ENCODE measurements at regions not wholly inside any gene's neighbourhood (a gene's known extent, or its start where the extent isn't known, plus 50 kb on each side); places are given as distances from the start of the nearest gene placed in this dataset.

DNA sequence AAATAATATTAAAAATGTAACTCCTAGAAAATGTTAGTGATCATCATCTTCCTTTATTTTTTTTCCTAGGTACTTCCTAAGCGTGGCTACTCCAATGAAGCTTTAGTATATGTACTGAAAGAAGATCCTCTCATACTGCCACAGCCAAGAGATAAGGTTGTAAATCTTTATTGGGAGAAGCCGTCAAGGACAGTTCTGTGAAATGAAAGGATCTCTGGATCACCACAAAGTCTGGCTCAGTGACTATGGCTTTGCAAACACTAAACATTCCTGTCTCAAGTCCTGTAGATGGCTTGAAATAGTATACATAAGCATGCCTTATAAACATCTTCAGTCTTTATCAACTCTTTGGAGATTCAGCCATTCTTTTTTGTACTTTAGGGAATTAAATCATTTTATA, 61.2 kb upstream of the DPH5 start:
- DNase-seq (ENCODE audit: low read depth in 2 of 2) = no peak

DNA sequence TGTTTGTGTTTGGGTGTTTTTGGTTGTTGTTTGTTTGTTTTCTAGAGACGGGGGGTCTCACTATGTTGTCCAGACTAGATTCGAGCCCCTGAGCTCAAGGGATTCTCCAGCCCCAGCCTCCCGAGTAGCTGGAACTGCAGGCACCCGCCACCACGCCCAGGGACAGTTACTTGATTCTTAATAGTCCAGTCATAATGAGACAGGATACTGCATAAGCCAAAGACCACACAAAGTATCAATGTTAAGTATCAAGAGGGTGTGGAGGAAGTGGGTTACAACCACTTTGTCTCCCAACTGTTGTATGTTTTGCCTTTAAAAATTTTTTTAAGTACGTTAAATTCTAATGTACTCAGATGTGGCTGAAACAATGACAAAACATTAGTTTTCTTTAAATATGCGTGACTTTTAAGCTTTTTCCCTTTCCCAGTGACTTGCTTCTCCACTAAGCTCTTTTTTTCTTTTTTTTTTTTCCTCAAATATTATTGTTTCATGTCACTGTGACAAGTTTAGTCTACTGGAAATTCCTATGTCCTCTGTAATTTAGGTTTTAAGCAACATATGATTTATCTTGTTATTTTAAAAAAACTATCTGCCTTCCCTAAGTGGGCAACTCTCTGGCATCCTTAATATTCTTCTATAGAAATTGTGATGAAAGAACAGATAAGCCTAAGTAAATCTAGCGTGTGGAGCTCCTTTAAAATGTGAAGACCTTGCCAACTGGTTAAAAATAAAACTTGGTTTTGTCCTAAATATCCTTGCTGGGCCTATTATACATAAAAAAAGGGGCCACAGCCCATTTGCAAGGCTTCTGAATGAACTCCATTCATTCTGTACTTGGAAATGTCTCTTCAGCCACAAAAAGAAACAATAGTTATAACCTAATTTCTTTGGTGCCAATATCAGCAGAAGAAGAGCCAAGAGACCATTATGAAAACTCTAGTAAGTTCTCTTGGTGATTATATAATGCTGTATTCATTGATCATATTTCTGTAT, 56.2 kb upstream of the DPH5 start:
- DNase-seq (ENCODE audit: low read depth in 2 of 2) = no peak

DNA sequence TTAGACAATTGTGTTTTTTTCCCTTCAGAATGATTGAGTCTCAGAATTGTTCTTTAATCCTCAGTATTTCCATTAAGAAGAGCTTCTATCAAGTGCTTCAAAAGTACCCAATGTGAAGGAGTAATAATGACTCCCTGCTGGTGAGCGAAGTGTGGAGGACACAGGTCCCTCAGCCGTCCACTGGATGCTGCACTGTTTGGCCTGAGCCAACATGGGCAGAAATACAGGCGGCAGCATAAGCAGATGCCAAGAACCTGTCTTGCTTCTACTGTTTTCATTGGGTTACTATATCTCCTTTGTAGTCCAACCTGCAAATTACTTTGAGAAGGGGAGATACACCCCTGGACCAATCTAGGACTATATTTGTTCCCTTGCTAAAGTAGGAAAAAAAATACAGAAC, 55.3 kb upstream of the DPH5 start:
- DNase-seq (ENCODE audit: low read depth in 2 of 2) = no peak

DNA sequence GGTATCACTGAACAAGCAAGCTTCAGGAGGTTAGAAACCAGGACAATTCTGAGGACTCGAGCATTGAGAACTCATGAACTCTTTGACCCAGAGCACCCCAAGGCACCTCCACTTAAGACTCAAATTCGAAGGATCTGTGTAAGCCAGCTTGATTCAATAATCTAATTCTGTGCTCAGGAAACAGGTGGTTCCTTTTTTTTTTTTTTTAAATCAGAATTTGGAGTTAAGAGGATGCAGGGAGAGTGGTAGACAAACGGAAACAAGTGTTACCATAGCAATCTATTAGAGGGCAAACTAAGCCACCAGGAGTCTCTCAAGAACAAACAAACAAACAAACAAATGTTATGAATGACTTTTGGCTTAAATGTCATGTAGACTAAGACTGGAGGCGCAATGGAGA, 53.8 kb upstream of the DPH5 start:
- DNase-seq (ENCODE audit: low read depth in 2 of 2) = no peak

DNA sequence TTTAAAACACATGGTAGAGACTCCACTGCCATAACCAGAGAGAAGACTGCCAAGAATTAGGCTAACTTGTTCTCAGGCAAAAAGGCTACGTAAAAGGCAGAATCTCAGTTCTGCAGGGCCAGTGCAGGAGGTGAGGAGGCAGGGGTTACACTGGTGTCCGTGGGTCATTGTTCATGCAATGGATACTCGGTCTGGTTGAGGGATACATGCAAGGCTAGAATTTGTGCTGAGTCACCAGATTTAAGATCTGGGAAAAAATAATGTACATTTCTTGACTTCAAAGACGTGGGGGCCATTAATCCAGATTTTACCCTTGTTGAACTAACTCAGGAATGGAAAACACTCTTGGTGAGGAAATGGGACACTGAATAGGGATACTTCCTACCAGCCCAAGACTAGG, 52.3 kb upstream of the DPH5 start:
- DNase-seq (ENCODE audit: low read depth in 2 of 2) = no peak

DNA sequence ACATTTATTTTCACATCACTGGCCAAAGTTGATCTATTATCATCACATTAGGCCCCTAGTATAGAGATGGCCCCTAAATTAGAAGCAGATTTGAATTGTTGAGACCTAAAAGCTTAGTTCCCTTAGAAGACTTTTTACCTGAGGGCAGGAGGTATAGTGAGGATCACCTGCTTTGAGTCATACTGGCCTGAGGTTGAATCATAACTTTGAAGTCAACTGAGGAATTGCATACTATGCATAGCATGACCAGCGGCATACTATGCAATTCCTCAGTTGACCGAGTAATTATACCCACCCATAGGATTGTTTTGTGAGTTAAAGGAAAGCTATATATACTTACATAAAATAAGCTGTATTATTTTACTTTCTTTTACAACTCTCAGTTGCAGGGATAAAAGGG, 50.3 kb upstream of the DPH5 start:
- DNase-seq (ENCODE audit: low read depth in 2 of 2) = no peak
